Hematopoietic multipotent progenitor cell (in vitro differentiated cells): ENCODE measurements at regions not wholly inside any gene's neighbourhood (a gene's known extent, or its start where the extent isn't known, plus 50 kb on each side); places are given as distances from the start of the nearest gene placed in this dataset.

ENCODE experiments used
- DNase-seq, 3 donors: peaks; one replicate each; pipeline ENCODE4 v3.0.0-alpha.2; 2011 to 2015; ENCODE audit warnings: low read depth in 2 of 3, low spot score in 2 of 3

- no peak for DNase-seq
Measured at GRCh38 chr2:10183146-10183675, 60.7 kb downstream of the RRM2 start.

- DNase-seq, result no peak
Measured at GRCh38 chr2:10184421-10184820, 61.9 kb downstream of the RRM2 start.

GRCh38 chr2:10185046-10185445 lies 62.5 kb downstream of the RRM2 start:
- no peak for DNase-seq

GRCh38 chr2:10185755-10186154 lies 63.2 kb downstream of the RRM2 start:
- no peak for DNase-seq

GRCh38 chr2:10186868-10187535 lies 64.5 kb downstream of the RRM2 start:
- no peak for DNase-seq

GRCh38 chr2:10187661-10188060 lies 65.1 kb downstream of the RRM2 start:
- no peak for DNase-seq

GRCh38 chr2:10188211-10188610 lies 65.7 kb downstream of the RRM2 start:
- no peak for DNase-seq

GRCh38 chr2:10188729-10189305 lies 66.3 kb downstream of the RRM2 start:
- DNase-seq, result no peak

GRCh38 chr2:10190255-10190654 lies 67.7 kb downstream of the RRM2 start:
- no peak for DNase-seq

- DNase-seq, result no peak
Measured at GRCh38 chr2:10190737-10191532, 68.4 kb downstream of the RRM2 start.

GRCh38 chr2:10191554-10191953 lies 69.0 kb downstream of the RRM2 start:
- no peak for DNase-seq

- DNase-seq, result no peak
Measured at GRCh38 chr2:10192392-10193015, 70.0 kb downstream of the RRM2 start.

- no peak for DNase-seq
Measured at GRCh38 chr2:10193276-10193795, 70.8 kb downstream of the RRM2 start.

GRCh38 chr2:10193851-10194820 lies 71.6 kb downstream of the RRM2 start:
- DNase-seq, result no peak

- no peak for DNase-seq
Measured at GRCh38 chr2:10195278-10196109, 73.0 kb downstream of the RRM2 start.

GRCh38 chr2:10196110-10196892 lies 73.8 kb downstream of the RRM2 start:
- DNase-seq, result no peak

GRCh38 chr2:10196948-10197696 lies 74.6 kb downstream of the RRM2 start:
- DNase-seq, result no peak

- no peak for DNase-seq
Measured at GRCh38 chr2:10197697-10198076, 75.1 kb downstream of the RRM2 start.
